ENCODE measurements at regions not wholly inside any gene's neighbourhood (a gene's known extent, or its start where the extent isn't known, plus 50 kb on each side); places are given as distances from the start of the nearest gene placed in this dataset.

DNA sequence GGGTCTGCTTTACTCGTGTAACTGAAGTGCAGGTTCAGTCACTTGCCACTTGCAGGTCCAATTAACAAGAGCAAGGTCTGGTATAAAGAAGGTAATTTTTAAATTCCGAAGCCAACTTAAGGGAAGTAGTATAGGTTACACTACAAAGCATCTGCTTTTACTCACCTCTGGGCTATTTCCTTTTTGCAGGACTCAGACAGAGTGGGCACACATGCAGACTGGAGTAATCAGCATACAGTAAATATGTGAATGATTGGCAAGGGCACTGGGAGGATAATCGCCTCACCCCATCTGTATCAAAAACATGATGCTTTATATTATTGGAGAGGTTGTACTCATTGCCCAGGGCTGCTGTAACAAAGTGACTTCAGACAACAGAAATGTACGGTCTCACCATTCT is 160.1 kb upstream of the CDH5 start:
- Histone ChIP-seq H3K4me1 (ENCODE audit: control insufficient read depth, insufficient read depth, low read length) (peaks cover 1% of the 10 kb centered on the region; the same call in 1 of the 2 replicates), H3K9me3 (ENCODE audit: control insufficient read depth, insufficient read depth, low read length) (no peaks in the 10 kb centered on the region), H3K27me3 (ENCODE audit: control insufficient read depth, insufficient read depth, low read length) (no peaks in the 10 kb centered on the region), H3K4me3 (ENCODE audit: low read length) (no peak overlapping the region), H3K27ac (ENCODE audit: low read length) (no peak overlapping the region), H3K36me3 (ENCODE audit: control insufficient read depth, insufficient read depth, low read length) (no peaks in the 10 kb centered on the region)
- WGBS (ENCODE audit: insufficient coverage, insufficient read length): no CpG with 5 or more reads among the region's 4 CpGs
- DNase-seq (ENCODE audit: low read depth, low spot score): no peak

DNA sequence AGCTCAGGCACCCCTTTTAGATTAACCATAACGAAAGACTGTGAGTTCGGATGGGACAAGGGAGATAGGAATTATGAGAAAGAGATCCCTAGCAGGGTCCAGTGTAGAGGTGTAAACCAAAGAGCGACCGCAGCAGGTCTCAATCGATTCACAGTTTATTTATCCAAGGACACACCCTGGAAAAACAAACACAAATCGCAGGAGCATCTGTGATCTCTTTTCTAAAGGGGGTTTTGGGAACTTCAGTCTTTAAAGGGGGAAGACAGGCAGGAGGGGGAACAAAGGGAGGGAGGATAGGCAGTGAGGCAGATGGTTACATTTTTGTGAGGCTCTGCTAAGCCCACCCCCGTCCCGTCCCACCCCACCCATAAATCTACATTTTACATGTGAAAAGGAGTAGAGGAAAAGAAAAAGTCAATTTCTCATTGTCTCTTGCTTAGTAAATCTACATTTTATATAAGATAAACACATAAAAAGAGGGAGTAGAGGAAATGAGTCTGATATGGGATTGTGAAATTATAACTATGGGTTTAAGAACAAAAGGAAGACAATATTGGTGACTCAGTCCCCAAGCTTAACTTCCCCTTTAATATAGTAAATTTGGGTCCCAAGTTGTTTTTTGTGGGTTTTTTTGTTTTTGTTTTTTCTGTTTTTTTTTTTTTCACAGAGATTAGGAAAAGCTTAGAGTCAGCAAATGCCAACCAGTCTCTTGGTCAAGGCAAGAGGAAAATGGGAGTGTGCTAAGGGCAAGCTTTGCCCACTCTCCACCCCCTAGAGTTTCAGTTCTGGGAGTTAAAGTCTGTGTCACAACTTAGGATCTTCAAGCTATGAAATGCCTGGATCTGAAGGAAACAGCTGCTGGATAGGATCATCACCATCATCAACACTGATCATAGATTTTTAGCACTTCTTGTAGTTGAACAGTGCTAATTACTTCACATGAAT is 160.9 kb upstream of the CDH5 start:
- Histone ChIP-seq H3K36me3 (ENCODE audit: control insufficient read depth, insufficient read depth, low read length) (no peaks in the 10 kb centered on the region), H3K27me3 (ENCODE audit: control insufficient read depth, insufficient read depth, low read length) (no peaks in the 10 kb centered on the region), H3K9me3 (ENCODE audit: control insufficient read depth, insufficient read depth, low read length) (no peaks in the 10 kb centered on the region), H3K27ac (ENCODE audit: low read length) (no peak overlapping the region), H3K4me3 (ENCODE audit: low read length) (no peak overlapping the region), H3K4me1 (ENCODE audit: control insufficient read depth, insufficient read depth, low read length) (peaks cover 1% of the 10 kb centered on the region; the same call in 1 of the 2 replicates)
- no peak for DNase-seq (ENCODE audit: low read depth, low spot score)
- no CpG with 5 or more reads among the region's 8 CpGs for WGBS (ENCODE audit: insufficient coverage, insufficient read length)

DNA sequence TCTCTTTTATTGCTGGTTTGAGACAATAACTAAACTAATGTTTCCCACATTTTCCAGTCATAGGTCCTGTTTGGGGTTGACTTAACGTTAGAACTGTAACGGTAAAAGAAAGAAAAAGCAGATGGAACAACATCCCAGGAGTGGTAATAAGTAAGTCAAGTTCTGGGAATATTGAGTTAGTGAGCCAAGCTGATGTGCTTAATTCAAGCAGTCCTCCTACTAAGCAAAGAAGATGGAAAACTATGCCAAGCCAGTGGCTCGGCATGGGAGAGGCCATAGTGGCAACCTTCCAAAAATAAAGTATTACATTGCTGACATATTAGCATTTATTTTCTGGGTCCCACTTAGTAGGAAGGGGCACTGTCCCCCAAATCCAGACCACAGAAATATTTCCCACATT is 161.7 kb upstream of the CDH5 start:
- Histone ChIP-seq H3K4me1 (ENCODE audit: control insufficient read depth, insufficient read depth, low read length) (peaks cover 1% of the 10 kb centered on the region; the same call in 1 of the 2 replicates), H3K9me3 (ENCODE audit: control insufficient read depth, insufficient read depth, low read length) (no peaks in the 10 kb centered on the region), H3K27me3 (ENCODE audit: control insufficient read depth, insufficient read depth, low read length) (no peaks in the 10 kb centered on the region), H3K36me3 (ENCODE audit: control insufficient read depth, insufficient read depth, low read length) (no peaks in the 10 kb centered on the region), H3K4me3 (ENCODE audit: low read length) (no peak overlapping the region), H3K27ac (ENCODE audit: low read length) (no peak overlapping the region)
- DNase-seq (ENCODE audit: low read depth, low spot score): no peak
- no CpG with 5 or more reads among the region's 3 CpGs for WGBS (ENCODE audit: insufficient coverage, insufficient read length)

DNA sequence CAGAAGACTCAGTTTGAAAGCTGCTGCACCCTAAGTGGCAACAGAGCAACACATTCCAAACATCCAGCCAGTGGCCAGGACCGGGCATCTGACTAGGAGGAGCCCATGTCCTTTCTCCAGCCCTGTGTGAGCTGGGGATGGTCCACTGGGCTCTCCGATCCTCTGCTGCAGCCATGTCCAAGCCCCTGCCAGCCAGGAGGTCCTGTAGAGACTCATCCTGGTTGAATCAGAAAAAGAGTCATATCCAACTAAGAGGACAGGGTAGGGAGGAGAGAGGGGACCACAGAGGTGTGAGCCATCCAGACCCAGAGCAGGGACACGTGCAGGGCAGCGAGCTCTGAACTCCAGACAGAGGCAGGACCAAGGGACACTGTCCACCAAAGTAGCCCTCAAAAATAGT is 163.0 kb upstream of the CDH5 start:
- Histone ChIP-seq H3K36me3 (ENCODE audit: control insufficient read depth, insufficient read depth, low read length) (no peaks in the 10 kb centered on the region), H3K9me3 (ENCODE audit: control insufficient read depth, insufficient read depth, low read length) (no peaks in the 10 kb centered on the region), H3K27me3 (ENCODE audit: control insufficient read depth, insufficient read depth, low read length) (no peaks in the 10 kb centered on the region), H3K27ac (ENCODE audit: low read length) (no peak overlapping the region), H3K4me3 (ENCODE audit: low read length) (no peak overlapping the region), H3K4me1 (ENCODE audit: control insufficient read depth, insufficient read depth, low read length) (peaks cover 1% of the 10 kb centered on the region; the same call in 1 of the 2 replicates)
- DNase-seq (ENCODE audit: low read depth, low spot score): no peak
- WGBS (ENCODE audit: insufficient coverage, insufficient read length): no CpG with 5 or more reads among the region's 4 CpGs

DNA sequence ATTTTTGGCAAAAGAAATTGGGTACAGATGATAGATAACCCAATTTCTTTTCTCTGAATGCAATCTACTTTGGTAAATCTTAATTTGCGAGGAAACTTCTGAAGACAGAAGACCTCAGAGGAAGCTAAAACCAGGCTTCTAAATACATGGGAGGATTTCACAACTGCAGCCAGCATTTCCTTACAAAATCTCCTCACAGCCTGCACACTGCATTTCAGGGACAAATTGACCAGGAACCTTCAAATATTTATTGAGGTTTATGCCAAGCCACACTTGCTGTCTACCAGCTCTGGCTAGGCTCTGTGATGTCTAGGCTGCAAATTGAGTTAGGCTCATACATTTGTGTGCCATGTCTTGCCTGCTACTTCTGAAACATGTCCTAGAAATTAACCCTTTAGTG is 167.3 kb upstream of the CDH5 start:
- no peak for DNase-seq (ENCODE audit: low read depth, low spot score)
- Histone ChIP-seq H3K27ac (ENCODE audit: low read length) (no peak overlapping the region), H3K9me3 (ENCODE audit: control insufficient read depth, insufficient read depth, low read length) (no peaks in the 10 kb centered on the region), H3K4me1 (ENCODE audit: control insufficient read depth, insufficient read depth, low read length) (no peaks in the 10 kb centered on the region), H3K36me3 (ENCODE audit: control insufficient read depth, insufficient read depth, low read length) (no peaks in the 10 kb centered on the region), H3K27me3 (ENCODE audit: control insufficient read depth, insufficient read depth, low read length) (no peaks in the 10 kb centered on the region), H3K4me3 (ENCODE audit: low read length) (no peak overlapping the region)
- WGBS (ENCODE audit: insufficient coverage, insufficient read length): no CpG with 5 or more reads among the region's 1 CpG

DNA sequence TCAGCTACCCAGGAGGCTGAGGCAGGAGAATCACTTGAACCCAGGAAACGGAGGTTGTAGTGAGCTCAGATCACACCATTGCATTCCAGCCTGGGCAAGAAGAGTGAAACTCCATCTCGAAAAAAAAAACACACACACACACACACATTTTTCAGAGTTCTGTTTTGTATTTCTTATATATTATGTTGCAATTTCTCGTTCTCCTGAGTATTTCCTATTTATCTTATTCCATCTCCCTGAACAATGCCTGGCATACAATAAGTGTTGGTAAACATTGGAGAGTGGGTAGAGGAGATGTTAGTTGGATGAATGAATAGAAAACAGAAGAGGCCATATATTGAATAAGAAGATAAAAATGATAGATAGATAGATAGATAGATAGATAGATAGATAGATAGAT is 167.8 kb upstream of the CDH5 start:
- Histone ChIP-seq H3K4me1 (ENCODE audit: control insufficient read depth, insufficient read depth, low read length) (no peaks in the 10 kb centered on the region), H3K27ac (ENCODE audit: low read length) (no peak overlapping the region), H3K9me3 (ENCODE audit: control insufficient read depth, insufficient read depth, low read length) (no peaks in the 10 kb centered on the region), H3K36me3 (ENCODE audit: control insufficient read depth, insufficient read depth, low read length) (no peaks in the 10 kb centered on the region), H3K4me3 (ENCODE audit: low read length) (no peak overlapping the region), H3K27me3 (ENCODE audit: control insufficient read depth, insufficient read depth, low read length) (no peaks in the 10 kb centered on the region)
- no CpG with 5 or more reads among the region's 3 CpGs for WGBS (ENCODE audit: insufficient coverage, insufficient read length)
- DNase-seq (ENCODE audit: low read depth, low spot score): no peak

DNA sequence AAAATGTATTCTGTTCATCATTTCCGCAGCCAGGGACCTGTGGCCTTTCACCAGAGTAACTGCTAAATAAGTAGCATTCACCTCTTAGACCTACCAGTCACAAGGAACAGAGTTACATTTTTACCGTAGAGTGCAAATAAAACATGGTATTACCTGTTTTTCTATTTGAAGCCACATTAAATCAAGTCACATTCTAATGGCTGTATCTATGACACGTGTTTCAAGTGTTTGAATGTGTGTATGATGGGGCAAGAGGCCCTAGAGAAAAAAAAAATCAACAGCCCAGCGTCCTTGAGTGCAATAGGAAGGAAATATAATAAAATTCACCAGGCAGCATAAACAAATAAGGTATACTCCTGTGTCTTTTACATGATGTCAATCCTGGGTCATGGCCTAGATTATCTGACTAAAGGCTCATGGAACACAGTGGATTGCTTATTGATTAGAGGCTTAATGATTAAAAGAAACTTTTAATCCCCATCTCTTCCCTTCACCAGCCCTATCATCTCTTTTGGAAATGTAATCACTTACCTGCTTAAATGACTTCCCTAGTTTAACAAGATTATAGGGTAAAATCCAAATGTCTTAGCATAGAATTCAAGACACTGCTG is 168.7 kb upstream of the CDH5 start:
- H3K4me1 ChIP-seq (ENCODE audit: control insufficient read depth, insufficient read depth, low read length): no peaks in the 10 kb centered on the region
- H3K36me3 ChIP-seq (ENCODE audit: control insufficient read depth, insufficient read depth, low read length): no peaks in the 10 kb centered on the region
- no peak overlapping the region for H3K27ac ChIP-seq (ENCODE audit: low read length)
- WGBS (ENCODE audit: insufficient coverage, insufficient read length): no CpG with 5 or more reads among the region's 4 CpGs
- no peak for DNase-seq (ENCODE audit: low read depth, low spot score)
- H3K4me3 ChIP-seq (ENCODE audit: low read length): no peak overlapping the region
- H3K9me3 ChIP-seq (ENCODE audit: control insufficient read depth, insufficient read depth, low read length): no peaks in the 10 kb centered on the region
- no peaks in the 10 kb centered on the region for H3K27me3 ChIP-seq (ENCODE audit: control insufficient read depth, insufficient read depth, low read length)

DNA sequence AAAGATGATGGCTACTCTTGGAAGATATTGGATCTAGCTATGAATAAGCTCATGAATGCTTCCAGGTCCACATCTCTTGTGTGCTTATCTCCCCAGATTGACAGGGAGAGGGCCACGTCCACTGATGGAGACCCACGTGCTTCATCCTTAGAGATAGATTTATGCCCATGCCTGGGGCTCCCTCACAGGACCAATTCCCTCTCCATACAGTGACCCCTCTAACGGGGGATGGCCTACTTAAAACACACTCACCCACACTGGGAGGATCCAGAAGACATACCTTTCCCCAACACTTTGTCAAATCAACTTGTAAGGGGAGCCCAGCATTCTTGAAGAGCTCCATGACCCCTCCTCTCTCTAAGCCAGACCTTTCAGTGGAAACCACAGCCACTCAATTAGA is 169.7 kb upstream of the CDH5 start:
- Histone ChIP-seq H3K4me1 (ENCODE audit: control insufficient read depth, insufficient read depth, low read length) (no peaks in the 10 kb centered on the region), H3K4me3 (ENCODE audit: low read length) (no peak overlapping the region), H3K9me3 (ENCODE audit: control insufficient read depth, insufficient read depth, low read length) (no peaks in the 10 kb centered on the region), H3K27ac (ENCODE audit: low read length) (no peak overlapping the region), H3K36me3 (ENCODE audit: control insufficient read depth, insufficient read depth, low read length) (no peaks in the 10 kb centered on the region), H3K27me3 (ENCODE audit: control insufficient read depth, insufficient read depth, low read length) (no peaks in the 10 kb centered on the region)
- WGBS (ENCODE audit: insufficient coverage, insufficient read length): no CpG with 5 or more reads among the region's 3 CpGs
- no peak for DNase-seq (ENCODE audit: low read depth, low spot score)

DNA sequence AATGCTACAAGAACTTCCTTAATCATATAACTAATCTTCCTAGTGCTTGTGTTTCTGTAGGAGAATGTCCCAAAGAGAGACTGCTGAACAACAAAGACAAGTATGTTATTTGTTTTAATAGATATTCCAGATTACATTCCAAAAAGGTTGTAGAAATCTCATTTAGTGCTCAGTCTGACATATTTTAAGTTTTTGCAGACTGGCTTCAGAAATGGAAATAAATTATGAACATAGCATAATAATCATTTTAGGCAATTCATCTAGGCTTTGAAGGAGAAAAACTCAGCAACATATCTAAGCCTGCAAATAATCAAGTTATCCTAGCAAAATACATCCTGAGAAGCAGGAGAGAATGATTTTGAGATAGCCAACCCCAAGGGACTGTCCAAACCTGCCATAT is 171.6 kb upstream of the CDH5 start:
- Histone ChIP-seq H3K36me3 (ENCODE audit: control insufficient read depth, insufficient read depth, low read length) (no peaks in the 10 kb centered on the region), H3K27me3 (ENCODE audit: control insufficient read depth, insufficient read depth, low read length) (no peaks in the 10 kb centered on the region), H3K27ac (ENCODE audit: low read length) (no peak overlapping the region), H3K4me1 (ENCODE audit: control insufficient read depth, insufficient read depth, low read length) (no peaks in the 10 kb centered on the region), H3K9me3 (ENCODE audit: control insufficient read depth, insufficient read depth, low read length) (no peaks in the 10 kb centered on the region), H3K4me3 (ENCODE audit: low read length) (no peak overlapping the region)
- DNase-seq (ENCODE audit: low read depth, low spot score): no peak

DNA sequence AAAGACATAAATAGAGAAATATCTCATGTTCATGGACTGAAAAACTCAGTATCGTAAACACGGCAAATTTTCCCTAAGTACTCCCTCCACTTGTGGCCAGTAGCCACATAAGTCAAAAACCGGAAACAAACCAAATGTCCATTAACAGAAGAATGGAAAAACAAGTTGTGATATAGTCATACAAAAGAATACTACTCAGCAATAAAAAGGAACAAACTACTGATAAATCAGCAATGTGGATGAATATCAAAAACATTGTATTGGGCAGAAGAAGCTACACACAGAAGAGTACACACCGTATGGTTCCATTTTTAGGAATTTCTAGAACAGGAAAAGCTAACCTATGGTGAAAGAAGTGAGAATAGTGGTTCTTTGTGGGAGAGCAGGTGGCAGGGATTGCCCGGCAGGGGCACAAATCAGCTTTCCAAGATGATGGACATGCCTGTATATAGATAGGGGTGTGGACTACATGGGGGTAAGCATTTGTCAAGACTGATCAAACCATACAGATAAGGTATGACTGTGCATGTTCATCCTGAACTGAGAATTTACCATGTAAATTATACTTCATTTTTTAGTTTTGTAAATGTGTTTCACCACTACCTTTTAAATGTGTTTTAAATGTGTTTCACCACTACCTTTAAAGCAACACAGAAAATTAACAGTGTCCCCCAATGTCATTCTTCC is 172.8 kb upstream of the CDH5 start:
- H3K4me3 ChIP-seq (ENCODE audit: low read length): no peak overlapping the region
- no peaks in the 10 kb centered on the region for H3K9me3 ChIP-seq (ENCODE audit: control insufficient read depth, insufficient read depth, low read length)
- DNase-seq (ENCODE audit: low read depth, low spot score): no peak
- no peaks in the 10 kb centered on the region for H3K36me3 ChIP-seq (ENCODE audit: control insufficient read depth, insufficient read depth, low read length)
- no peaks in the 10 kb centered on the region for H3K27me3 ChIP-seq (ENCODE audit: control insufficient read depth, insufficient read depth, low read length)
- WGBS (ENCODE audit: insufficient coverage, insufficient read length): no CpG with 5 or more reads among the region's 5 CpGs
- peaks cover 2% of the 10 kb centered on the region; the same call in 1 of the 2 replicates for H3K4me1 ChIP-seq (ENCODE audit: control insufficient read depth, insufficient read depth, low read length)
- no peak overlapping the region for H3K27ac ChIP-seq (ENCODE audit: low read length)
